ENCODE measurements at regions not wholly inside any gene's neighbourhood (a gene's known extent, or its start where the extent isn't known, plus 50 kb on each side); places are given as distances from the start of the nearest gene placed in this dataset.

DNA sequence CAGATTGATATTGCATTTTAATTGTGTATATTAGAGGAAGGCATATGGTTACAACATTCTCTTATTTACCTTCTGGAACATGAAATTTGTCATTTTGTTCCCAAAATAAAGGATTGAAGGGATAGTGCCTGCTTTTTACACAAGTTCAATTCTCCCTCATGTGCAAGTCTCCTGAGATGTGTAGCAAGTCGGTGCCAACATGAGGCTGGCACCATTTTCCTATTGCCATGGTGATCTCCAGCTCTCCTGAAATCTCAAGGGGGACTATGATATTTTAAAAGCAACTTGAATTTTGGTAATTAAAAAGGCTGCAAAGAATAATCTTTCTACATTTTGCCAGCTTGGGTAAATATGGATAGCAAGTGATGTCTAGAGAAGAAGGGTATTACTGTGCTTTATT lies 693.3 kb upstream of the WWC1 start:
- TF ChIP-seq ZFX (IDR thresholded peaks at IDR 0.05; ENCODE audit: borderline replicate concordance): no peak
- TF ChIP-seq, protein P1, sequence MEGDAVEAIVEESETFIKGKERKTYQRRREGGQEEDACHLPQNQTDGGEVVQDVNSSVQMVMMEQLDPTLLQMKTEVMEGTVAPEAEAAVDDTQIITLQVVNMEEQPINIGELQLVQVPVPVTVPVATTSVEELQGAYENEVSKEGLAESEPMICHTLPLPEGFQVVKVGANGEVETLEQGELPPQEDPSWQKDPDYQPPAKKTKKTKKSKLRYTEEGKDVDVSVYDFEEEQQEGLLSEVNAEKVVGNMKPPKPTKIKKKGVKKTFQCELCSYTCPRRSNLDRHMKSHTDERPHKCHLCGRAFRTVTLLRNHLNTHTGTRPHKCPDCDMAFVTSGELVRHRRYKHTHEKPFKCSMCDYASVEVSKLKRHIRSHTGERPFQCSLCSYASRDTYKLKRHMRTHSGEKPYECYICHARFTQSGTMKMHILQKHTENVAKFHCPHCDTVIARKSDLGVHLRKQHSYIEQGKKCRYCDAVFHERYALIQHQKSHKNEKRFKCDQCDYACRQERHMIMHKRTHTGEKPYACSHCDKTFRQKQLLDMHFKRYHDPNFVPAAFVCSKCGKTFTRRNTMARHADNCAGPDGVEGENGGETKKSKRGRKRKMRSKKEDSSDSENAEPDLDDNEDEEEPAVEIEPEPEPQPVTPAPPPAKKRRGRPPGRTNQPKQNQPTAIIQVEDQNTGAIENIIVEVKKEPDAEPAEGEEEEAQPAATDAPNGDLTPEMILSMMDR (IDR thresholded peaks at IDR 0.05): no peak

DNA sequence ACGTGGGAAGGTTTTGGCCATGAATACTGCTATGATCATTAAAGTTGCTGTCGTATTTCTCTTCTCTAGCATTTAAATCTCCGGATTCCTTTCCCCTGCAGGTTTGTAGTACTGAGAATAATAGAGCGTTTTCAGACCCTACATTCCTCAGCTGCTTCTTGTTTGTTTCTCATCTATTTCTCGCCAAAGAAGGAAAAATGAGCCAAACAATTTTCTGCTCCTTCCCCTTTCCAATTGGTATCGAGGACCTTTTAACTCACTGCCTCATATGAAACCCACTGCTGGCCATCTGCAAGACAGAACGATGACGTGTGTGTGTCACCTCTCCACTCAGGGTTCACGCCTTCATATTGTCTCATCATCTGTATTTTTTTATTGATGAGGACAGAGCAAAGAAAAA lies 689.4 kb upstream of the WWC1 start:
- TF ChIP-seq ZFX (IDR thresholded peaks at IDR 0.05; ENCODE audit: borderline replicate concordance): no peak
- TF ChIP-seq, protein P1 (IDR thresholded peaks at IDR 0.05): no peak
- no peak overlapping the region for H3K27ac ChIP-seq

More for the DNA sequence above, 693.3 kb upstream of the WWC1 start:
- no peak overlapping the region for H3K27ac ChIP-seq

DNA sequence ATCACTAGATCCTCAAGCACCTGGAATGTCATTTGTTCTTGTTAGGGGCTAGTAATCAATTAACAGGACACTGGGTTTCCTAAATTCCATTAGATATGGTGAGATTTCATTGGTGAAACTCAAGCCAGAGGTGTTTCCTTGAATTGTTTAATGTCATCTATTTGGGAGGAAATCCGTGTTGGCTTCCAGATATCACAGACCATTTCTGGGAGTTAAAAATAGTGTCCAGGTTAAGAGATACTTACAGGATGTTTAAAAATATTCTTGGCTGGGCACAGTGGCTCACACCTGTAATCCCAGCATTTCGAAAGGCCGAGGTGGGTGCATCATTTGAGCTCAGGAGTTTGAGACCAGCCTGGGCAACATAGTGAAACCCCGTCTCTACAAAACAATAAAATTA lies 688.3 kb upstream of the WWC1 start:
- TF ChIP-seq, protein P1 (IDR thresholded peaks at IDR 0.05): no peak
- TF ChIP-seq ZFX (IDR thresholded peaks at IDR 0.05; ENCODE audit: borderline replicate concordance): no peak
- no peak overlapping the region for H3K27ac ChIP-seq

DNA sequence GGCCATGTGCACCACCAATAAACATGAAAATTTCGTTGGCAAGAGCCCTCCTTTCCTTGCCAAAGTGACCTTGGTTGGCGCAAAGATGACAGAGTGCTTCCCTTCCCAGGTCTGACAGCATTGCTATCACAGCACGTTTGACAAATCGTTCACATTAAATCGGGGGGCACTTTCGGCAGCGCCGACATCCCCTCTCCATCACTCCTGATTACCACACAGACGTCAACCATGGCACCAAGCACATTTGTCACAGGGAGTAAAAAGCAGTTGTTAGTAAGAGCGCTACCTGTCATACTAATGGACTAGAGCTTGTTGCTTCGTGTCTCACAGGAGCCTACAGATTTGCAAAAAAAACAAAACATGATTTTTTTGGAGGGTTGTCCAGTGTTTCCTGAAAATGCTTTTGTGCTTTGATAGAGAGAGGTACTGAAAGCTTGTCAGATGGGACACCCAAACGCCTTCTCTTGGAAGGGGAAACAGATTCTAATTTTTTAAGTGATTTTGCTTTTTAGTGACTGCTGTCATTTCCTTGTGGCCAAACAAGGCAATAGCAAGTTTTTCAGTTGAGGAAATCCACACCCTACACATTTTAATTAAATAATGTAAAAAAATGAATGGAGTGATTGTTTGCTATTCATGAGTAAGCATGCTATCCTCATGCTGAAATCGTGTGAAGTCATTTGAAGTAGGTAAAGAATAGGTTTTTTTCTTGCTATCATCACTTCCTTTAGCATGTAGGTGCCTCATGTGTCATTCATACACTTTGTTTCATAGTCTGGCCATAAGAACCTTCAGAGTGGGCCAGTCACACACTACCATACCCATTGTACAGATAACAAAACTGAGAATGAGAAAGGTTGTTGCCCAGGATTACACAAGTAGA lies 682.8 kb upstream of the WWC1 start:
- TF ChIP-seq, protein P1 (IDR thresholded peaks at IDR 0.05): no peak
- TF ChIP-seq ZFX (IDR thresholded peaks at IDR 0.05; ENCODE audit: borderline replicate concordance): no peak
- H3K27ac ChIP-seq: no peak overlapping the region

DNA sequence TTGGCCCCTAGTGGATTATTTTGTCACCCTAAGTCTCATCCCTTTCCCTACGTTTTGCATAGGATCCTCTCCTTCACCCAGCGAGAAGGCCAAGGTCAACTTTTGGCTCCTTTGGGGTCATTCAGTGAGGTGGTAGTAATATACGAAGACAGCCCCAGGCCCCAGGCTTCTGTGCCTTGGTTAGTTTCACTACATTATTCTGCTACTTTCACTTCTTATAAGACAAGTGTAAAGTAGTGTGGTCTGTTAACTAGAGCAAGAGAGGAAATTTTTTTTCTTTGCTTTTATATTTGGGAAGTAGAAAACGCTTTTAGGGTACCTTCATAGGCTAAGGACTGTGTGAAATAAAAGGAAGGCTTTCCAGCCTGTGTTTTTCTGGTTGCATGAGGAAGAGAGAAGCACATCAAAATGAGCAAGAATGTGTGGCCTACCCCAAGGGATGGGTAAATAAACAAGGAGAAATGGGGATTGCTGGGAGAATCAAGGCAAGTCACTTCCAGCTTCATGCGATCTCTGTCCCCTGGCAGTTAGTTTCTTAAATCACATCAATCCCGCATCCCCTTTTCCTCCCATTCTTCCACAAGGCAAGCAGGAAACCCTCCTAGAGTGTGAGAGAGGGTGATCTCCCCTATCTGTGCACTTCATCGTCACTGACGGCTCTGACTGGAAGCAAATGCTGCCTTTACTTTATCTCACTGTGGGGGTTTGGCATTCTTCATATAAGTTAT lies 677.0 kb upstream of the WWC1 start:
- no peak overlapping the region for H3K27ac ChIP-seq

DNA sequence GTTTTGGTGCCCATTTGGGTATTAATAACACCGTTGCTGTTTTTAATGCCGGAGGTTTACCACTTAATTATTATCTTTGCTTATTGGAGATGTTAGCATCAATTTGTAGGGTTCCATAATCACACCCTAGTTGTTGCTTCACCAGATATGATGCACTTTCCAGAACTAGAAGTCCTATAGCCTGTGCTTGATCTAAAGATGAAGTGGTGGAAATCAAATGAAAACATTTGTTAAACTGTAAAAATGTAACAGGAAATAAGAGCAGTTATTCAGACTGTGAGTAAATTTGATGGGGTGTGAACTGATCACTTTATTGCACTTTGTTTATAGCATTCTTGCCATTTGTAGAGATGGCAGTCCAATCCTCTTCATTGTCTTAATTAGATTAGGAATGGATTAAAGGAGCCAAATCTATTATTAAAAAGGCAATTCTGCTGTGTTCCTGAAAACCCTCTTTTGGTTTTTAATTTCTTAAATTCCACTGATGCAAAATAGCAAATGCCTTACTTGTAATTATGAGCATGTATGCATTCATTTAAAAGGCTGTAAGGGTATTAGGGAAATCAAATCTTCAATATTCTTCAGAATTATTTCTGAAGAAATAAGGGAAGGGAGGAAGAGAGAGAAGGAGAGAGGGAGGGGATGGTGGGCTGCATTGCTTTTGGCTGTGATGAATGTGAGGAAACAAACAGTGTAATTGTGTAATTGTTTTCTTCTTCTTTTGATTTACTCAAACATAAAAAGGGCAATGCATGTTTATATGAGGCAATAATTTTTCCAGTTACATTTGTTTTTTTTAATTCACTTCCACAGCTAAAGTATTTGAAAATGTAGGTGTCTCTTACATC lies 675.2 kb upstream of the WWC1 start:
- H3K27ac ChIP-seq: no peak overlapping the region
- TF ChIP-seq, protein P1 (IDR thresholded peaks at IDR 0.05): no peak
- no peak for TF ChIP-seq ZFX (IDR thresholded peaks at IDR 0.05; ENCODE audit: borderline replicate concordance)

More for the DNA sequence above, 677.0 kb upstream of the WWC1 start:
- TF ChIP-seq ZFX (IDR thresholded peaks at IDR 0.05; ENCODE audit: borderline replicate concordance): no peak
- TF ChIP-seq, protein P1 (IDR thresholded peaks at IDR 0.05): no peak
